ENCODE measurements at regions not wholly inside any gene's neighbourhood (a gene's known extent, or its start where the extent isn't known, plus 50 kb on each side); places are given as distances from the start of the nearest gene placed in this dataset.

DNA sequence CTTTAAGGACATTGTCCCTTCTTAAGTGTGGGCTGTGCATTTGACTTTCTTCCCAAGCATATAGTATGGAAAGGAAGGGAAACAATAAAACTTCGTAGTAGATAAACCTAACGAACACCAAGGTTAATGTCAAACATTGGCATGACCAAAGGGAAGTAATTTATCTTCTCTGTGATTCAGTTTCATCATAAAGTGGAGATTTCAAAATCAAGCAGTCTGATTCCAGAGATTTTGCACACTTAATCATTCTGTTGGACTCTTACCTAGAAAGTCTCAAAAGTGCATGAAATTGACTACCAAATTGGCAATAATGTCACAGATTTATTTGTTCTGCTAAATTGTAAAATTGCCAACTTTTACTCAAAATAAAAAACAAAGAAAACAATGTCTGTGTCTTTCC lies 559.7 kb downstream of the JRKL start:
- no peak overlapping the region for H2AFZ ChIP-seq (ENCODE audit: low read depth, low read length, severe bottlenecking)
- no peaks in the 10 kb centered on the region for H3K79me2 ChIP-seq (ENCODE audit: insufficient read depth, low read length)
- H3F3A ChIP-seq (ENCODE audit: insufficient read depth) = no peaks in the 10 kb centered on the region
- no peaks in the 10 kb centered on the region for H3K27me3 ChIP-seq (ENCODE audit: low read length)
- no peak overlapping the region for H3K27ac ChIP-seq (ENCODE audit: low read depth, low read length)
- no peaks in the 10 kb centered on the region for H3K9me2 ChIP-seq (replicated peaks; ENCODE audit: insufficient read depth, low read length)
- no peak overlapping the region for H3K9ac ChIP-seq (ENCODE audit: low read length)
- TF ChIP-seq EZH2phosphoT487 (conservative IDR thresholded peaks at IDR 0.05; ENCODE audit: low read length) = no peak
- TF ChIP-seq, protein P1, sequence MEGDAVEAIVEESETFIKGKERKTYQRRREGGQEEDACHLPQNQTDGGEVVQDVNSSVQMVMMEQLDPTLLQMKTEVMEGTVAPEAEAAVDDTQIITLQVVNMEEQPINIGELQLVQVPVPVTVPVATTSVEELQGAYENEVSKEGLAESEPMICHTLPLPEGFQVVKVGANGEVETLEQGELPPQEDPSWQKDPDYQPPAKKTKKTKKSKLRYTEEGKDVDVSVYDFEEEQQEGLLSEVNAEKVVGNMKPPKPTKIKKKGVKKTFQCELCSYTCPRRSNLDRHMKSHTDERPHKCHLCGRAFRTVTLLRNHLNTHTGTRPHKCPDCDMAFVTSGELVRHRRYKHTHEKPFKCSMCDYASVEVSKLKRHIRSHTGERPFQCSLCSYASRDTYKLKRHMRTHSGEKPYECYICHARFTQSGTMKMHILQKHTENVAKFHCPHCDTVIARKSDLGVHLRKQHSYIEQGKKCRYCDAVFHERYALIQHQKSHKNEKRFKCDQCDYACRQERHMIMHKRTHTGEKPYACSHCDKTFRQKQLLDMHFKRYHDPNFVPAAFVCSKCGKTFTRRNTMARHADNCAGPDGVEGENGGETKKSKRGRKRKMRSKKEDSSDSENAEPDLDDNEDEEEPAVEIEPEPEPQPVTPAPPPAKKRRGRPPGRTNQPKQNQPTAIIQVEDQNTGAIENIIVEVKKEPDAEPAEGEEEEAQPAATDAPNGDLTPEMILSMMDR (IDR thresholded peaks at IDR 0.05; ENCODE audit: insufficient read depth, low read length, poor library complexity, severe bottlenecking) = no peak
- H3K4me3 ChIP-seq (ENCODE audit: insufficient read depth, low read length, poor library complexity, severe bottlenecking) = no peak overlapping the region
- H4K20me1 ChIP-seq (ENCODE audit: low read depth, low read length) = no peaks in the 10 kb centered on the region
- no peaks in the 10 kb centered on the region for H3K36me3 ChIP-seq (ENCODE audit: low read length)
- H3K4me2 ChIP-seq (ENCODE audit: low read depth, low read length, poor library complexity, severe bottlenecking) = no peak overlapping the region
- H3K9me3 ChIP-seq (ENCODE audit: insufficient read depth, low read length) = no peaks in the 10 kb centered on the region

DNA sequence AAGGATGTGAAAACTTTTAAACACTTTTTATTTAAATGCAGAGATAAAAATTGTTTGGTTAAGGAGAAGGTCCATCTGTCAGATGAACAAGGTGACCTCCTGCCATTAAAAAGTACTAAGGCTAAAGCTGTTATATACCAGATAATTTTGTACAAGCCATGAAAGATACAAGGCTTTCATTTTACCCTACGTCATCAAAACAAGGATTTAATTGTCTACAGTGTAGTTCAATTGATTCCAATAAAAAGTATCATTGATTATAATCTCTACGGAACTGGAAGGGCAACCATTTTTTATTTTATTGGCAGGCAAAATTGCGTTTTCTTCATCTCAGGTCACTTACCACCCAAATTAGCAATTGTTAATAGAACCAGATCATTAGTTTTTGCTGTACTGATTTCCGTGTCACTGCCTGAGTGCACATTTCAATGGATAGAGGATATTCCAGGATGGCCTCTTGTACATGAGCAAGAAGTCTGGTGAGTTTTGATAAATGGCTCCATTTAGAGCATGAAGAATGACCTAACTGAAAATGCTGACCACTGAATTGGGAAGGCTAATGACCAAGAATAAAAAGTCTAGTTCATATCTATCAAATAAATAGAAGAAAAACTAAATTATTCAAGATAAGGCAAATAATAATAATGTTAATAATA lies 564.9 kb downstream of the JRKL start:
- H3K79me2 ChIP-seq (ENCODE audit: insufficient read depth, low read length) = no peaks in the 10 kb centered on the region
- no peak overlapping the region for H3K4me3 ChIP-seq (ENCODE audit: insufficient read depth, low read length, poor library complexity, severe bottlenecking)
- no peaks in the 10 kb centered on the region for H3K9me2 ChIP-seq (replicated peaks; ENCODE audit: insufficient read depth, low read length)
- H3K36me3 ChIP-seq (ENCODE audit: low read length) = no peaks in the 10 kb centered on the region
- H3K9me3 ChIP-seq (ENCODE audit: insufficient read depth, low read length) = no peaks in the 10 kb centered on the region
- no peaks in the 10 kb centered on the region for H4K20me1 ChIP-seq (ENCODE audit: low read depth, low read length)
- no peaks in the 10 kb centered on the region for H3F3A ChIP-seq (ENCODE audit: insufficient read depth)
- H3K27me3 ChIP-seq (ENCODE audit: low read length) = no peaks in the 10 kb centered on the region
- H3K9ac ChIP-seq (ENCODE audit: low read length) = no peak overlapping the region
- H3K4me2 ChIP-seq (ENCODE audit: low read depth, low read length, poor library complexity, severe bottlenecking) = no peak overlapping the region
- no peak overlapping the region for H2AFZ ChIP-seq (ENCODE audit: low read depth, low read length, severe bottlenecking)
- TF ChIP-seq, protein P1 (IDR thresholded peaks at IDR 0.05; ENCODE audit: insufficient read depth, low read length, poor library complexity, severe bottlenecking) = no peak
- TF ChIP-seq EZH2phosphoT487 (conservative IDR thresholded peaks at IDR 0.05; ENCODE audit: low read length) = no peak
- no peak overlapping the region for H3K27ac ChIP-seq (ENCODE audit: low read depth, low read length)

DNA sequence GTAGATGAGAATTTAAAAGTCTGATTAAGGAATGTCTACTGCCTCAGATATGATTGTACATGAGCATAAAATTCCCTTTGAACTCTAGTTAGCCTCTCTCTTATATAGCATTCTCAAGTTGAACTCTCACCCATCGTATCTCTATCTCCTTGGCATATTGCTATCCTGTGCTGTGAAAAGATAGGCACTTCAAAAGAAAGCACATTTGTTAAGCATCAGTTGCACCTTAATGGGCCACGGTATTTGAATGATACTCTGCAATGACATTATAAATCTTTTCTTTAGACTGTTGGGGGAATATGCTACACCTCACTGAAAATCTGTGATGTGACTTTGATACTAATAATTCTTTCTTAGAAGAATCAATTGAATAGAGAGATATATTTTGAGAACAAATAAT lies 570.7 kb downstream of the JRKL start:
- Histone ChIP-seq H3F3A (ENCODE audit: insufficient read depth) (no peaks in the 10 kb centered on the region), H3K9me2 (replicated peaks; ENCODE audit: insufficient read depth, low read length) (no peaks in the 10 kb centered on the region), H3K4me2 (ENCODE audit: low read depth, low read length, poor library complexity, severe bottlenecking) (no peak overlapping the region), H3K27me3 (ENCODE audit: low read length) (no peaks in the 10 kb centered on the region), H4K20me1 (ENCODE audit: low read depth, low read length) (no peaks in the 10 kb centered on the region), H3K4me3 (ENCODE audit: insufficient read depth, low read length, poor library complexity, severe bottlenecking) (no peak overlapping the region), H3K9ac (ENCODE audit: low read length) (no peak overlapping the region), H3K9me3 (ENCODE audit: insufficient read depth, low read length) (no peaks in the 10 kb centered on the region), H3K79me2 (ENCODE audit: insufficient read depth, low read length) (no peaks in the 10 kb centered on the region), H3K36me3 (ENCODE audit: low read length) (no peaks in the 10 kb centered on the region), H3K27ac (ENCODE audit: low read depth, low read length) (no peak overlapping the region), H2AFZ (ENCODE audit: low read depth, low read length, severe bottlenecking) (no peak overlapping the region)
- TF ChIP-seq, protein P1 (IDR thresholded peaks at IDR 0.05; ENCODE audit: insufficient read depth, low read length, poor library complexity, severe bottlenecking) = no peak
- TF ChIP-seq EZH2phosphoT487 (conservative IDR thresholded peaks at IDR 0.05; ENCODE audit: low read length) = no peak
